ENCODE measurements at regions not wholly inside any gene's neighbourhood (a gene's known extent, or its start where the extent isn't known, plus 50 kb on each side); places are given as distances from the start of the nearest gene placed in this dataset.

- DNase-seq (no peak), ATAC-seq (ENCODE audit: low read depth) (no peak)
- intact Hi-C loops (cut with micrococcal nuclease) (no loop called here), in situ Hi-C loops (cut with MboI; ENCODE audit: low sequenced_read_pairs) (no loop called here), dilution Hi-C loops (cut with HindIII; ENCODE audit: low sequenced_read_pairs, unreplicated experiment) (no loop called here)
- no peaks in the 10 kb centered on the region for H3K4me1 ChIP-seq (ENCODE audit: control insufficient read depth, insufficient read depth, low read length)
- no peak overlapping the region for H2BK20ac ChIP-seq (ENCODE audit: low read depth, low read length)
- H4K91ac ChIP-seq (ENCODE audit: insufficient read depth, low read depth, low read length) = no peak overlapping the region
- ChIA-PET POLR2A (ENCODE audit: unreplicated experiment) (no interaction called here), CTCF (interaction anchor here (0.9 kb wide), 1 partner anchor 12 kb away, joined by 4 read pairs; no protein-coding TSS in a partner anchor)
- no peak overlapping the region for H2AK9ac ChIP-seq (replicated peaks; ENCODE audit: low read depth, low read length, poor library complexity)
- H3K4ac ChIP-seq (ENCODE audit: low read depth, low read length) = no peak overlapping the region
- H3K4me2 ChIP-seq (ENCODE audit: low read depth, low read length) = no peak overlapping the region
- H3K9me3 ChIP-seq (ENCODE audit: control insufficient read depth, insufficient read depth, low read length) = 0 out of 2 replicates have a peak, but pooled peaks cover 4% of the 10 kb centered on the region
- H3K9me1 ChIP-seq (ENCODE audit: insufficient read depth, low read length) = no peaks in the 10 kb centered on the region
- H3K36me3 ChIP-seq (ENCODE audit: control insufficient read depth, insufficient read depth, low read length) = no peaks in the 10 kb centered on the region
- no peak overlapping the region for H3K23ac ChIP-seq (ENCODE audit: low read depth, low read length)
- H3K79me1 ChIP-seq (ENCODE audit: low read depth in 1 of 2, low read length in 2 of 2) = no peaks in the 10 kb centered on the region
- WGBS, 2 experiments (ENCODE audit: extremely low coverage in 2 of 2, insufficient read length in 1 of 2) = no CpG with 5 or more reads among the region's 1 CpG
- no peak overlapping the region for H3K9ac ChIP-seq (ENCODE audit: low read depth, low read length)
- no peak overlapping the region for H3K18ac ChIP-seq (ENCODE audit: low read depth, low read length)
- H3K56ac ChIP-seq (ENCODE audit: extremely low read depth, insufficient read depth, low read length) = no peak overlapping the region
- no peak overlapping the region for H2AK5ac ChIP-seq (ENCODE audit: low read depth, low read length)
- H2BK5ac ChIP-seq (ENCODE audit: low read depth, low read length, poor library complexity, severe bottlenecking) = no peak overlapping the region
- H3K27ac ChIP-seq (ENCODE audit: insufficient read depth, low read length) = no peak overlapping the region
- no peak overlapping the region for H4K8ac ChIP-seq (ENCODE audit: low read depth in 2 of 2, low read length in 2 of 2)
- BruUV-seq (replicated peaks) = no TSS peak
- H2AFZ ChIP-seq (replicated peaks; ENCODE audit: low read length, poor library complexity) = no peak overlapping the region
- H2BK15ac ChIP-seq (ENCODE audit: low read depth, low read length) = no peak overlapping the region
- H4K5ac ChIP-seq (ENCODE audit: low read depth, low read length) = no peak overlapping the region
- no peak overlapping the region for H2BK120ac ChIP-seq (ENCODE audit: low read depth, low read length)
- no peak overlapping the region for H3K14ac ChIP-seq (replicated peaks; ENCODE audit: low read depth, low read length)
- TF ChIP-seq SMC3 (IDR thresholded peaks at IDR 0.05; ENCODE audit: low read depth, low read length) = no peak
- TF ChIP-seq NFE2L2 (IDR thresholded peaks at IDR 0.05; ENCODE audit: low read depth, low read length) = no peak
- no peak overlapping the region for H3K4me3 ChIP-seq (ENCODE audit: insufficient read depth, low read depth, low read length)
- no peaks in the 10 kb centered on the region for H3K27me3 ChIP-seq (ENCODE audit: control insufficient read depth, insufficient read depth, low read length)
- no peaks in the 10 kb centered on the region for H4K20me1 ChIP-seq (ENCODE audit: insufficient read depth, low read length)
Observed at GRCh38 chr4:13260513-13260912, 223.6 kb downstream of the RAB28 start.
